ENCODE measurements at regions not wholly inside any gene's neighbourhood (a gene's known extent, or its start where the extent isn't known, plus 50 kb on each side); places are given as distances from the start of the nearest gene placed in this dataset.

DNA sequence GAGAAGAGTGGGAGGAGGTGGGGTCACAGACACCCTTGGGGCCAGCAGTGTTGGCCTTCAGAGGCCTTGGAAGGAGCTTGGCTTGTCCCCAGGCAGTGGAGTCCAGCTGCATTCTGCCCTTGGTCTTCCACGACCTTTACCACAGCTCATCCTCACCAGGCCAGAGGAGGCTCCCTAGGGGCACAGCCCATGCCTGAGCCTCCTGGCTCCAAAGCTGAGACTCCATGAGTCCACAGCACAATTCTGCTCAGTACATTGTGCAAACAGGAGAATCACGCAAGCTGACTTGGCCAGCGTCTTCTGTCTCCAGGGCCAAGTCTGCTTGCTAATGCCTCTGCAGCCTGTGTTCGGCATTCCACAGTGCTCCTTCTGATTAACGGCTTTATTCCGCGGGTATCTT lies 337.2 kb downstream of the SMOC2 start:
- TF ChIP-seq, protein P1, sequence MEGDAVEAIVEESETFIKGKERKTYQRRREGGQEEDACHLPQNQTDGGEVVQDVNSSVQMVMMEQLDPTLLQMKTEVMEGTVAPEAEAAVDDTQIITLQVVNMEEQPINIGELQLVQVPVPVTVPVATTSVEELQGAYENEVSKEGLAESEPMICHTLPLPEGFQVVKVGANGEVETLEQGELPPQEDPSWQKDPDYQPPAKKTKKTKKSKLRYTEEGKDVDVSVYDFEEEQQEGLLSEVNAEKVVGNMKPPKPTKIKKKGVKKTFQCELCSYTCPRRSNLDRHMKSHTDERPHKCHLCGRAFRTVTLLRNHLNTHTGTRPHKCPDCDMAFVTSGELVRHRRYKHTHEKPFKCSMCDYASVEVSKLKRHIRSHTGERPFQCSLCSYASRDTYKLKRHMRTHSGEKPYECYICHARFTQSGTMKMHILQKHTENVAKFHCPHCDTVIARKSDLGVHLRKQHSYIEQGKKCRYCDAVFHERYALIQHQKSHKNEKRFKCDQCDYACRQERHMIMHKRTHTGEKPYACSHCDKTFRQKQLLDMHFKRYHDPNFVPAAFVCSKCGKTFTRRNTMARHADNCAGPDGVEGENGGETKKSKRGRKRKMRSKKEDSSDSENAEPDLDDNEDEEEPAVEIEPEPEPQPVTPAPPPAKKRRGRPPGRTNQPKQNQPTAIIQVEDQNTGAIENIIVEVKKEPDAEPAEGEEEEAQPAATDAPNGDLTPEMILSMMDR (conservative IDR thresholded peaks at IDR 0.05; ENCODE audit: low read depth, low read length) = no peak
- Histone ChIP-seq H3K79me2 (ENCODE audit: insufficient read depth, low read depth) (no peaks in the 10 kb centered on the region), H3K9ac (no peak overlapping the region), H3K4me1 (ENCODE audit: low read depth, poor library complexity, severe bottlenecking) (no peaks in the 10 kb centered on the region), H2AFZ (ENCODE audit: low read depth) (no peak overlapping the region), H3K27me3 (ENCODE audit: insufficient read depth, low read depth) (no peaks in the 10 kb centered on the region), H3K4me2 (no peak overlapping the region), H3K4me3 (IDR thresholded peaks at IDR 0.05; ENCODE audit: insufficient read depth, low read depth, low read length) (no peak overlapping the region), H4K20me1 (ENCODE audit: insufficient read depth) (no peaks in the 10 kb centered on the region), H3K36me3 (ENCODE audit: insufficient read depth) (no peaks in the 10 kb centered on the region), H3K27ac (no peak overlapping the region)

DNA sequence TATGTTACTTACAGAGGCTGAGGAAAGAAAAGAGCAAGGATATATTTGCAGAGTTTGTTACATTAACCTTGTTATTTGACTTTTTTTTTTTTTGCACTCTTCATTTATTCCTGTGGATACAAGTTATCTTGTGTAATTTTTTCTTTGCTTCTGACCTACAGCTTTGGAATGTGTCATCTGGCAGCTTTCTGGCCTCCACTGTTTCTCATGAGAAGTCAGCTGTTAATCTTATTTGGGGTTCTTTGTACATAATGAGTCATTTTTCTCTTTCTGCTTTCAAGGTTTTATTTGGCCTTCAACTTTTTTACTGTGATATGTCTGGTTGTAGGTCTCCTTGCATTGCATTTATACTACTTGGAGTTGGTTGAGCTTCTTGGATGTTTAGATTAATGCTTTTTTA lies 333.4 kb downstream of the SMOC2 start:
- Histone ChIP-seq H2AFZ (ENCODE audit: low read depth) (no peak overlapping the region), H4K20me1 (ENCODE audit: insufficient read depth) (no peaks in the 10 kb centered on the region), H3K27me3 (ENCODE audit: insufficient read depth, low read depth) (no peaks in the 10 kb centered on the region), H3K4me2 (no peak overlapping the region), H3K79me2 (ENCODE audit: insufficient read depth, low read depth) (no peaks in the 10 kb centered on the region), H3K9ac (no peak overlapping the region), H3K4me1 (ENCODE audit: low read depth, poor library complexity, severe bottlenecking) (no peaks in the 10 kb centered on the region), H3K36me3 (ENCODE audit: insufficient read depth) (no peaks in the 10 kb centered on the region), H3K4me3 (IDR thresholded peaks at IDR 0.05; ENCODE audit: insufficient read depth, low read depth, low read length) (no peak overlapping the region), H3K27ac (no peak overlapping the region)
- TF ChIP-seq, protein P1 (conservative IDR thresholded peaks at IDR 0.05; ENCODE audit: low read depth, low read length) = no peak

DNA sequence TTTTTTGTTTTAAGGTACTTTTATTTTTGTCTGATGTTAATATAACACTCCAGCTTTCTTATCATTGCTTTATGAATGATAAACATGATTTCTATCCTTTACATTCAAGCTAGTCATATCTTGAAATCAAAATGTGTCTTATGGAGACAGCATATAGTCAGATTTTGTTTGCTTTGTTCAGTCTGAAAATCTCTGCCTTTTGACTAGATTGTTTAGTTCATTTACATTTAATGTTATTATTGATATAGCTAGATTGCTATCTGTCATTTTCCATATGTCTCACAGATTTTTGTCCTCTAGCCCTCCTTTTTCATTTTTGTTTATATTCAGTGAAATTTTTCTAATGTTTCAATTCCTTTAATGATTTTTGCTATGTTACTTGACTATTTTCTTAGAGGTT lies 332.8 kb downstream of the SMOC2 start:
- H3K4me1 ChIP-seq (ENCODE audit: low read depth, poor library complexity, severe bottlenecking) = no peaks in the 10 kb centered on the region
- TF ChIP-seq, protein P1 (conservative IDR thresholded peaks at IDR 0.05; ENCODE audit: low read depth, low read length) = no peak
- H3K79me2 ChIP-seq (ENCODE audit: insufficient read depth, low read depth) = no peaks in the 10 kb centered on the region
- H3K4me2 ChIP-seq = no peak overlapping the region
- H4K20me1 ChIP-seq (ENCODE audit: insufficient read depth) = no peaks in the 10 kb centered on the region
- no peak overlapping the region for H2AFZ ChIP-seq (ENCODE audit: low read depth)
- H3K36me3 ChIP-seq (ENCODE audit: insufficient read depth) = no peaks in the 10 kb centered on the region
- H3K4me3 ChIP-seq (IDR thresholded peaks at IDR 0.05; ENCODE audit: insufficient read depth, low read depth, low read length) = no peak overlapping the region
- no peak overlapping the region for H3K27ac ChIP-seq
- no peaks in the 10 kb centered on the region for H3K27me3 ChIP-seq (ENCODE audit: insufficient read depth, low read depth)
- no peak overlapping the region for H3K9ac ChIP-seq

DNA sequence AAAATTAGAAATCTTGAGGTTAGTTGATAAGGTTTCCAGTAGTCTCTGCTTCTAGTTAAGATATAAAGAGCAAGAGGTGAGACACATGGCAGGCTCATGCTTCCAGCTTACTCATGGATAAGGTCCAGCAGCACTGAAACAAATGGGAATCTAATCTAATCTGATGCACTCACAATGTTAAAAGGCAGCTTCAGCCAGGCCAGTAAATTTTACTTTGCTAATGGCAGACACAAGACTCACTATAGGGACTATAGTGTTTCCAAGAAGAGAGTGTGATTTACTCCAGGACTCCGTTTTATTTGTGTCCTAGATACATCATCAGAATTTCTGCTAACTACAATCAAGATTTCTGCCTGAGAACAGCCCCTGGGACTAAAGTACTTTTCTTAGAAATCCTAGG lies 324.8 kb downstream of the SMOC2 start:
- TF ChIP-seq, protein P1 (conservative IDR thresholded peaks at IDR 0.05; ENCODE audit: low read depth, low read length) = no peak
- H3K9ac ChIP-seq = no peak overlapping the region

More for the DNA sequence above, 324.8 kb downstream of the SMOC2 start:
- no peak overlapping the region for H2AFZ ChIP-seq (ENCODE audit: low read depth)
- no peak overlapping the region for H3K4me3 ChIP-seq (IDR thresholded peaks at IDR 0.05; ENCODE audit: insufficient read depth, low read depth, low read length)
- no peak overlapping the region for H3K27ac ChIP-seq
- no peak overlapping the region for H3K4me2 ChIP-seq
- no peaks in the 10 kb centered on the region for H4K20me1 ChIP-seq (ENCODE audit: insufficient read depth)
- H3K4me1 ChIP-seq (ENCODE audit: low read depth, poor library complexity, severe bottlenecking) = no peaks in the 10 kb centered on the region
- no peaks in the 10 kb centered on the region for H3K79me2 ChIP-seq (ENCODE audit: insufficient read depth, low read depth)
- H3K27me3 ChIP-seq (ENCODE audit: insufficient read depth, low read depth) = no peaks in the 10 kb centered on the region
- no peaks in the 10 kb centered on the region for H3K36me3 ChIP-seq (ENCODE audit: insufficient read depth)
